ENCODE measurements at regions not wholly inside any gene's neighbourhood (a gene's known extent, or its start where the extent isn't known, plus 50 kb on each side); places are given as distances from the start of the nearest gene placed in this dataset.
"Not testable (repeated sequence)": the region's sequence is repeated elsewhere in the genome, so short reads cannot be mapped to it uniquely, and the experiment has no call there.

DNA sequence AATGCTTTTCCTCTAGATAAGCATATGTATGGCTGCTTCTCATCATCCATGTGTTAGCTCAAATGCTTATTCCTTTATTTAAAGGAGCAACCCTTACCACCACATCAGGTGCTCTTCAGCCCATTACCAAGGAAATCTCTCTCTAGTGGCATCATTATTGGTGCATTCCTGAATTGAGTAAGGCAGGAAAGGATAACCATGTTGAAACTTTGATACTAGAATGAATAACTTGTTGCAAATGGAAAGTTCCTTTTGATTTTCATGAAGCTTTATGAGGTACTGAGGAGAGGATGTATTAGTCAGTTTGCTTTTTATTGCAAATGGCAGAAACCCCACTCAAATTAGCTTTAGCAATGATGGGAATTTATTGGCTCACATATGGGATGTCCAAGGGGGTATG lies 212.3 kb upstream of the FGF13 start:
- no peak for DNase-seq

DNA sequence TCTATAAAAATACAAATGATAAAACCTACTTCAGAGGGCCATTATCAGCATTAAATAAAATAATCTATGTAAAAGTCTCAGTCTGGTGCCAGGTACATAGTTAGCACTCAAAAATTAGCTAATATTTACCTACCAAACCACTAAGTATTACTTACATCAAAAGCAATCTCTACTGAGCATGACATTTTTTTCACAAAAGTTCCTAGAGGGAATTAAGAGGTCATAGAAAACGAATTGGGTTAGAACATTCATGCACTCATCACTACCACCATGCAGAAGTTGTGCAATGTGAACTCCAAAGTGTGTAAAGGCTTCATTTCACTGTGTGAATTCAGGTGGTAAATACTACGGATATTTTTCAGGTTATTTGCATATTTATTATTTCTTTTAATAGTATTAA lies 209.5 kb upstream of the FGF13 start:
- no peak for DNase-seq

DNA sequence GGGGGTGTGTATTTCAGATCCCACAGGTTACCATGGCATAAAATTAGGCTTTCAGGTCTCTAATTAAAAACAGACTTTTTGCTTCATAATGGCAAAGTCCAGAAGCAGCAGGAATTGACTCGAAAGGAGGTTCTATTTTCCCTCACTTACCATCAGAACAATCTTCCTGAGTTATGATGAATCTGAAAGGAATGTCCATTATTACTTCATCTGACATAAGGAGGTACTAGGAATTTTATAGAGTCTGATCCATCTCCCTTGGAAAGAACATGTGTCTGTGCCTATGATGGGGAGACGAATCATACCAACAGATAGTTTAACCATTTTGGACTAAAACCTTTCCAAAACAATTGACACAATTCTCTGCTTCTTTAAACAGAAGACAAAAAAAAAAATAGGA lies 206.3 kb upstream of the FGF13 start:
- no peak for DNase-seq

- DNase-seq, result no peak
Observed at GRCh38 chrX:138914767-138915166, 203.2 kb upstream of the FGF13 start.

GRCh38 chrX:138908577-138908976 lies 197.1 kb upstream of the FGF13 start:
- no peak for DNase-seq

GRCh38 chrX:138897621-138898492 lies 186.3 kb upstream of the FGF13 start:
- DNase-seq, result no peak

GRCh38 chrX:138890491-138890890 lies 179.0 kb upstream of the FGF13 start:
- DNase-seq, result no peak

GRCh38 chrX:138889149-138889548 lies 177.6 kb upstream of the FGF13 start:
- no peak for DNase-seq

DNA sequence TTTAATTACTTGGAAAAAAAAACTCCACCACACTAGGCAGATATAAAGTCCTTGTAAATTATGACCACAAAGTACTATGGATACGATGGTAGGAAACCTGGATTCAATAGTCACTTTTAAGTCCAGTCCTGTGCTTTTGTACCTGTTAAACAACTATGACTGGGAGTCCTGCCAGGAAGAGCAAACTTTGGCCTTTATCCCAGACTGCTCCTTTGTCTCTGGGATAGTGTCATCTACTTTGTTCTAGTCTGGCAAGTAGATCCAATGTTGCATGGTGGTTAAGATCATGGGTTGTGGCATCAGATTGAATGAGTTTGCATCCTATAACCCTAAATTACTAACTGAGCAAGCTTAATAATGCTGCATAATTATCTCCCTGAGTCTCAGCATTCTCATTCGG lies 175.3 kb upstream of the FGF13 start:
- DNase-seq, result no peak

DNA sequence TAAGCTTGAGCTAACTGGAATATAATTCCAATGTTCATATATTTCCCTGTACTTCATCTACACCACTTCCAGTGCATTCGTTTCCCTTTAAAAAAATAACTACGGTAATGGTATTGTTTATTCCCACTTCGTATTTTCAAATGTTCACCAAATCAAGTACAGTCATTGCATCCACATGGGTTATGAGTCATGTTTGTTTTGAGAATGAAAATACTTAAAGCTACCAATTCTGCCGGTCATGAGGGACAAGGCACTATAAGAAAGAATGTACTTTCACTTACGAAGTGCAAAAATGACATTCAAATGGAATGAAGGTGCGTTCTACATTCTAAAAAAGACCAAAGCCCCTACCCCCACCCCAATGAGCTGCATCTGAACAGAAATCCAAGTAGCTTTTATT lies 174.4 kb upstream of the FGF13 start:
- no peak for DNase-seq

GRCh38 chrX:138880293-138880692 lies 168.8 kb upstream of the FGF13 start:
- DNase-seq, result not testable (repeated sequence)

- DNase-seq, result no peak
Observed at GRCh38 chrX:138877746-138878145, 166.2 kb upstream of the FGF13 start.

GRCh38 chrX:138875472-138875871 lies 164.0 kb upstream of the FGF13 start:
- no peak for DNase-seq

- DNase-seq, result no peak
Observed at GRCh38 chrX:138874271-138874935, 162.9 kb upstream of the FGF13 start.

DNA sequence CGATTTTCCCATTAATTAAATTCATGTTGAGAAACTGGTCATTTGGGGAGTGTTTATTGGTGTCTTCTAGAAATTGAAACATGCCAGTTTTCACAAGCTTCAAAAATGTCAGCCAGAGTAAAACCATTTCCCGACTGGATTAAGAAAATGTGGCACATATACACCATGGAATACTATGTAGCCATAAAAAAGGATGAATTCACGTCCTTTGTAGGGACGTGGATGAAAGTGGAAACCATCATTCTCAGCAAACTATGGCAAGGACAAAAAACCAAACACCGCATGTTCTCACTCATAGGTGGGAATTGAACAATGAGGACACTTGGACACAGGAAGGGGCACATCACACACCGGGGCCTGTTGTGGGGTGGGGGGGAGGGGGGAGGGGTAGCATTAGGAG lies 162.1 kb upstream of the FGF13 start:
- DNase-seq, result not testable (repeated sequence)

- no peak for DNase-seq
Observed at GRCh38 chrX:138872537-138872936, 161.0 kb upstream of the FGF13 start.

DNA sequence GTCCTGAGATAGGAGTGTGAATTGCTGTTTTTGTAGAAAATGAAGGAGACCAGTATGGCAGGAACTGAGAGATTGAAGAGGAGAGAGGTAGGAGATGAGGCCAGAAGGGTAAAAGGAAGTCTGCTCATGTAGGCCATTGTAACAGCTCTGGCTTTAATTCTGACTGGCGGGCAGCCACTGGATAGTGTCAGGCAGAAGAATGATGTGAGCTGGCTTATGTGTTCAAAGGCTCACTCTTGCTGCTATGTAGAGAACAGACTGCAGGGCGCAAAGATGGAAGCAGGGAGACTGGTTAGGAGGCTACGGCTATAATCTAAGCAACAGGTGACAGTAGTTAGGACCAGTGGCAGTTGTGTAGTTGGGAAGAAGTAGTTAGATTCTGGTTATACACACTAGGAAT lies 160.2 kb upstream of the FGF13 start:
- no peak for DNase-seq

- no peak for DNase-seq
Observed at GRCh38 chrX:138866643-138867042, 155.1 kb upstream of the FGF13 start.

DNA sequence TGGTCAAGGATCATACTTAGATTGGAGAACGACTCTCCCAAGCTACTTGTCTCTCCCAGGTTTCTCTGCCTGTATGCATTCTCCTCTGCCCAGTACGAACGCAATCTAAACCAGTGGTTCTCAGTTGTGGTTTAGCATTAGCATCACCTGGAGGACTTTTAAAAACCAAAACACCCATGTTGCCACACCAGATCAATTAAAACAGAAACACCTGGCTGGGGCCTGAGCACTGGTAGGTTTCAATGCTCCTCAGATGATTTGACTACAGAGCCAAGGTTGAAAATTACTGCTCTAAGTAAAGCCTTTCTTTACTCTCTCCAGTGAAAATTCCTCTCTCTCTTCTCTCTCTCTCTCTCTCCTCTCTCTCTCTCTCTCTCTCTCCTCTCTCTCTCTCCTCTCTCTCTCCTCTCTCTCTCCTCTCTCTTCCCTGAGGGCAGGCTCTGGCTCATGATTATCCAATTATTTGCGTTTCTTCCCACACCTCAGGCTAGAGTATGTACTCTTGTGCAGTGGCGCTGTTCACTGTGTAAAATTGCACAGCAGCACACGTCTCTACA lies 153.7 kb upstream of the FGF13 start:
- no peak for DNase-seq

DNA sequence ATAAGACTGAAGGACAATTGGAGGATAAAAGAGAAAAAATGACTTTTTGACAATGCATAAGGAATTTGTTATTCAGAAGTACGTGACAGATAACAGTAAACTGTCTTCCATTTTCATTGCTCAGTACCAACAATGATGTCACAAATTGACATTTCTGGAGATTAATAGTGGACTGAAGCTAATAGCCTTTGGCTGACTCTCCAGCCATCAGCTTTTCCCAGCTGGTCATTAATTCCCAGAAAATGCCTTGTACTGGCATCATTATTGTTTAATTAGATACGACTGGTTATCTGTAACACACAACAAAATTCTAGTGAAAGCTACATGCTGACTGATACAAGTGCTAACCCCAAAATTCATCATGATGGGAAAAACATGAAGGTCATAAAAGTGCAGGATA lies 147.9 kb upstream of the FGF13 start:
- no peak for DNase-seq

DNA sequence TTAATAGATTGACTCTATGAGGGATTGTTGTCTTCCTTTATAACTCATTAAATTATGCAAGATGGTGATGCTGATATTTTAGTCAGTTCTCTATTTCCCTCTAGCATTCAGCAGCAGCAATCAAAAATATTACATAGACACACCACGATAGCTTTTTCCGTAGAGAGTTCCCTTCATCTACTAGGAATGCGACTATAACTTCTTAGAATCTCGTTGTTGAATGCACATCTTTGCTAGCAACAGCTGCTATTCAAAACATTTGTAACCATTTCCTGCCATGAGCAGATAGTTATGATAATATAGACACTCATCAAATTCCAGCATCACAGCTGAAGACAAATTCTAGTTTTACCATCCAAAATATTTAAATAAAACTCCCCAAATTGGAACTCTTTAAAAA lies 147.4 kb upstream of the FGF13 start:
- DNase-seq, result no peak

DNA sequence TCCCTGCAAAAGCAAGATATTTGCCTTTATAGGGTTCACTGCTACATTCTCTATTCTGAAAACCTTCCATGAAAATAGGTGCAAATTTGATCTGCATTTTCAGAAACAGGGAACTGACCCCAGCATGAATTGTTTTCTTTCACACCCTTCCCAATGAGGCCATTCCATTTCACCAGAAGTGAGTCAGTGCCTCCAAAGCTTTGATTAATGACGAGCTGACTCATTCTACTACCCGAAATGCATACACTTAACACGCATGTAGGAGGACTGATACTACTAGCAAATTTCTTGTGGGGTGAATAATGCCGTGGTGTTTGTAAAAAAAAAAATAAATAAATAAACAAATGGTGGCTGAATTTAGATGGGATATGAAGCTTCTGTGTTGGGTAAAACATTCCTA lies 146.9 kb upstream of the FGF13 start:
- DNase-seq, result no peak

- no peak for DNase-seq
Observed at GRCh38 chrX:138856881-138857604, 145.5 kb upstream of the FGF13 start.
